ENCODE measurements at regions not wholly inside any gene's neighbourhood (a gene's known extent, or its start where the extent isn't known, plus 50 kb on each side); places are given as distances from the start of the nearest gene placed in this dataset.
"Not testable (repeated sequence)": the region's sequence is repeated elsewhere in the genome, so short reads cannot be mapped to it uniquely, and the experiment has no call there.

DNA sequence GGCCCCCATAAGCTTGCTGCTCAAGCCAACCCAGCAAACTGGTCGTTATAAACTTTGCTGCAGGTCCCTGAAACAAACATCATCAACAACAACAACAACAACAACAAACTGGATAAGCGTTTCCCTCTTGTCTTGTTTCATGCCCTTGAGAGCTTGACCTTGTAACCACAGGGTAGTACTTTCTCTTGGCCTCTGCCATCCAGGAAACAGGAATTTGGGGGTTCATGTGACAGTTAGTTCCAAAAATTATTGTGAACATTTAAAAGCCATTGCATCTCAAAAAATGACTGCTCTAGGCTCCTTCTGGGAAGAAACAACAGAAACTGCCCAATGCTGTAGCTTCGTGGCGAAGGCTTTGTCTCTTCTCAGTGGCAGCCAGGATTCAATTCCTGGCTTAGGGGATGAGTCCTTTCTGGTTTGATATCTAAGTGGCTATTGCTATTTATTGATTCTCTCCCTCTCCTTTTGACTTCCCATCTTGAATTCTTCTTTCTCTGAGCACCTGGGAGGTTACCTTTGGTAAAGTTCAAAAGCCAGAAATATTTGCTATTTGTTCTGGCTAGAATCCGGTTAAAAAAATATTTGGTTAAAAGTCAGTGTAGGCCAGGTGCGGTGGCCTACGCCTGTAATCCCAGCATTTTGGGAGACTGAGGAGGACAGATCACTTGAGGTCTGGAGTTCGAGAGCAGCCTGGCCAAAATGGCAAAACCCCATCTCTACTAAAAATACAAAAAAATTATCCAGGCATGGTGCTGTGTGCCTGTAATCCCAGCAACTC, 52.0 kb upstream of the CPM start:
- Histone ChIP-seq H2AFZ (ENCODE audit: low read depth, low read length) (no peak overlapping the region), H3K79me2 (ENCODE audit: low read length) (no peaks in the 10 kb centered on the region), H4K20me1 (ENCODE audit: insufficient read depth, low read length) (no peaks in the 10 kb centered on the region), H3K4me3 (ENCODE audit: low read length) (no peak overlapping the region), H3K27me3 (ENCODE audit: low read depth, low read length) (no peaks in the 10 kb centered on the region), H3K27ac (ENCODE audit: low read length) (no peak overlapping the region), H3K9me3 (ENCODE audit: insufficient read depth, low read length) (no peaks in the 10 kb centered on the region), H3K9ac (ENCODE audit: low read length) (no peak overlapping the region), H3K4me2 (ENCODE audit: low read length) (no peak overlapping the region), H3K4me1 (ENCODE audit: low read length) (no peaks in the 10 kb centered on the region), H3K36me3 (replicated peaks; ENCODE audit: low read depth, low read length) (no peaks in the 10 kb centered on the region)
- TF ChIP-seq, protein P1, sequence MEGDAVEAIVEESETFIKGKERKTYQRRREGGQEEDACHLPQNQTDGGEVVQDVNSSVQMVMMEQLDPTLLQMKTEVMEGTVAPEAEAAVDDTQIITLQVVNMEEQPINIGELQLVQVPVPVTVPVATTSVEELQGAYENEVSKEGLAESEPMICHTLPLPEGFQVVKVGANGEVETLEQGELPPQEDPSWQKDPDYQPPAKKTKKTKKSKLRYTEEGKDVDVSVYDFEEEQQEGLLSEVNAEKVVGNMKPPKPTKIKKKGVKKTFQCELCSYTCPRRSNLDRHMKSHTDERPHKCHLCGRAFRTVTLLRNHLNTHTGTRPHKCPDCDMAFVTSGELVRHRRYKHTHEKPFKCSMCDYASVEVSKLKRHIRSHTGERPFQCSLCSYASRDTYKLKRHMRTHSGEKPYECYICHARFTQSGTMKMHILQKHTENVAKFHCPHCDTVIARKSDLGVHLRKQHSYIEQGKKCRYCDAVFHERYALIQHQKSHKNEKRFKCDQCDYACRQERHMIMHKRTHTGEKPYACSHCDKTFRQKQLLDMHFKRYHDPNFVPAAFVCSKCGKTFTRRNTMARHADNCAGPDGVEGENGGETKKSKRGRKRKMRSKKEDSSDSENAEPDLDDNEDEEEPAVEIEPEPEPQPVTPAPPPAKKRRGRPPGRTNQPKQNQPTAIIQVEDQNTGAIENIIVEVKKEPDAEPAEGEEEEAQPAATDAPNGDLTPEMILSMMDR (IDR thresholded peaks at IDR 0.05; ENCODE audit: low read depth, low read length) = no peak
- TF ChIP-seq EZH2phosphoT487 (IDR thresholded peaks at IDR 0.05; ENCODE audit: low read depth) = no peak

DNA sequence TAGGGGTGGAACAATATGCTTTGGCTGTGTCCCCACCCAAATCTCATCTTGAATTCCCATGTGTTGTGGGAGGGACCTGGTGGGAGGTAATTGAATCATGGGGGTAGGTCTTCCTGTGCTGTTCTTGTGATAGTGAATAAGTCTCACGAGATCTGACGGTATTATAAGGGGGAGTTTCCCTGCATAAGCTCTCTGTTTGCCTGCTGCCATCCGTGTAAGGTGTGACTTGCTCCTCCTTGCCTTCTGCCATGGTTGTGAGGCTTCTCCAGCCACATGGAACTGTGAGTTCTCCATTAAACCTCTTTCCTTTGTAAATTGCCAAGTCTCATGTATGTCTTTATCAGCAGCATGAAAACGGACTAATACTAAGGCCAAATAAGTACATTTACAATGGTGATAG, 64.6 kb upstream of the CPM start:
- Histone ChIP-seq H3K4me1 (ENCODE audit: low read length) (peaks cover 11% of the 10 kb centered on the region), H3K27ac (ENCODE audit: low read length) (peak overlapping the region; percentile 16), H3K9me3 (ENCODE audit: insufficient read depth, low read length) (peaks cover 29% of the 10 kb centered on the region; the same call in 1 of the 2 replicates)
- not testable (repeated sequence) for H3K27me3 ChIP-seq (ENCODE audit: low read depth, low read length); H3K9ac ChIP-seq (ENCODE audit: low read length); H4K20me1 ChIP-seq (ENCODE audit: insufficient read depth, low read length); H3K79me2 ChIP-seq (ENCODE audit: low read length); H3K4me2 ChIP-seq (ENCODE audit: low read length); H3K36me3 ChIP-seq (replicated peaks; ENCODE audit: low read depth, low read length); H3K4me3 ChIP-seq (ENCODE audit: low read length); H2AFZ ChIP-seq (ENCODE audit: low read depth, low read length)

DNA sequence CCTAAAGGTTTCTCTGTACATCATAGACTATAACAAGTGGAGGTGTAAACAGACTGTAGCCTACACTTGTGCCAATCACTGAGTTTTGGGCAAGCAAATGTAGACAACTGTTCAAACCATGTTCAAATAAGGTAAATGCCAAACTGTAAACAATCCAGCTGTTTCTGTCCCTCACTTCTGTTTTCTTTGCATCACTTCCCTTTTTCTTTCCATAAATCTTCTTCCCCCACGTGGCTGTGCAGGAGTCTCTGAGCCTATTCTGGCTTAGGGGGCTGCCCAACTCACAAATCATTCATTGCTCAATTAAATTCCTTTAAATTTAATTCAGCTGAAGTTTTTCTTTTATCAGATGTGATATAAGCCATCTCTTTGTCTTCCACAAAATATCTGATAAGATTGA, 65.1 kb upstream of the CPM start:
- H3K4me3 ChIP-seq (ENCODE audit: low read length) = no peak overlapping the region
- no peaks in the 10 kb centered on the region for H4K20me1 ChIP-seq (ENCODE audit: insufficient read depth, low read length)
- H3K9me3 ChIP-seq (ENCODE audit: insufficient read depth, low read length) = peaks cover 29% of the 10 kb centered on the region; the same call in 1 of the 2 replicates
- H3K9ac ChIP-seq (ENCODE audit: low read length) = no peak overlapping the region
- peaks cover 11% of the 10 kb centered on the region for H3K4me1 ChIP-seq (ENCODE audit: low read length)
- H3K27me3 ChIP-seq (ENCODE audit: low read depth, low read length) = no peaks in the 10 kb centered on the region
- H2AFZ ChIP-seq (ENCODE audit: low read depth, low read length) = no peak overlapping the region
- H3K36me3 ChIP-seq (replicated peaks; ENCODE audit: low read depth, low read length) = peaks cover 3% of the 10 kb centered on the region
- H3K27ac ChIP-seq (ENCODE audit: low read length) = peak overlapping the region; percentile 16
- TF ChIP-seq, protein P1 (IDR thresholded peaks at IDR 0.05; ENCODE audit: low read depth, low read length) = no peak
- TF ChIP-seq EZH2phosphoT487 (IDR thresholded peaks at IDR 0.05; ENCODE audit: low read depth) = no peak
- H3K4me2 ChIP-seq (ENCODE audit: low read length) = no peak overlapping the region
- no peaks in the 10 kb centered on the region for H3K79me2 ChIP-seq (ENCODE audit: low read length)

DNA sequence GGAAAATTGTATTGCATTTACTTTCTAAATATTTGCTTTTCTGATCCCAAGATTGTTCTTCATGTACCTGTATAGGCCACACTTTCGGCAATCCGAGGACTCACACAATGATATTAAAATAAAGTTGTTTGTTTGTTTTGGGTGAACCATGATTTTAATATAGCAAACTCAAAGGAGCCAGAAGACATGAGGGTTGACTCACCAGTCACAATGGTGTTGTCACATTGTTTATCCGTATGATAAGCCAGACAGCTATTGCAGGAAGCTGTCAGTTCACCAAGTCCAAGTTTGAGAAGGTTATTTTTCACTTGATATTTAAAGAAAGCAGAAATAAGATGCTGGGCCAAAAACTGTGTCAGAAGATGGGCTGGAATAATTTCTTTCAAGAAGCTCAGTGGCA, 67.1 kb upstream of the CPM start:
- TF ChIP-seq, protein P1 (IDR thresholded peaks at IDR 0.05; ENCODE audit: low read depth, low read length) = no peak
- TF ChIP-seq EZH2phosphoT487 (IDR thresholded peaks at IDR 0.05; ENCODE audit: low read depth) = no peak
- no peak overlapping the region for H3K9ac ChIP-seq (ENCODE audit: low read length)
- H3K4me2 ChIP-seq (ENCODE audit: low read length) = no peak overlapping the region
- no peaks in the 10 kb centered on the region for H3K27me3 ChIP-seq (ENCODE audit: low read depth, low read length)
- H3K4me3 ChIP-seq (ENCODE audit: low read length) = no peak overlapping the region
- H2AFZ ChIP-seq (ENCODE audit: low read depth, low read length) = no peak overlapping the region
- H4K20me1 ChIP-seq (ENCODE audit: insufficient read depth, low read length) = no peaks in the 10 kb centered on the region
- H3K27ac ChIP-seq (ENCODE audit: low read length) = no peak overlapping the region
- H3K79me2 ChIP-seq (ENCODE audit: low read length) = no peaks in the 10 kb centered on the region
- H3K36me3 ChIP-seq (replicated peaks; ENCODE audit: low read depth, low read length) = peaks cover 3% of the 10 kb centered on the region
- H3K4me1 ChIP-seq (ENCODE audit: low read length) = peaks cover 11% of the 10 kb centered on the region
- peaks cover 29% of the 10 kb centered on the region; the same call in 1 of the 2 replicates for H3K9me3 ChIP-seq (ENCODE audit: insufficient read depth, low read length)

Measured in OCI-LY3 (cell line).